OCI-LY1 (cell line): ENCODE measurements at regions not wholly inside any gene's neighbourhood (a gene's known extent, or its start where the extent isn't known, plus 50 kb on each side); places are given as distances from the start of the nearest gene placed in this dataset.

Experiments
- EZH2 ChIP-seq: fragments of 200-600 bp; sonication (generic), shearing (Covaris generic); IDR thresholded peaks from 2 replicates; pipeline ENCODE4 v1.8.0; 2017; ENCODE audit warnings: borderline replicate concordance, mixed run types, mild to moderate bottlenecking, antibody characterized with exemption, low read length, moderate library complexity, mixed read lengths
- TF ChIP-seq, protein P1 (sequence below): fragments of 200-600 bp; sonication (generic), shearing (Covaris generic); IDR thresholded peaks from 2 replicates; pipeline ENCODE4 v1.5.1; 2017; ENCODE audit warnings: mild to moderate bottlenecking, antibody characterized with exemption, low read length, moderate library complexity, mixed read lengths

DNA sequence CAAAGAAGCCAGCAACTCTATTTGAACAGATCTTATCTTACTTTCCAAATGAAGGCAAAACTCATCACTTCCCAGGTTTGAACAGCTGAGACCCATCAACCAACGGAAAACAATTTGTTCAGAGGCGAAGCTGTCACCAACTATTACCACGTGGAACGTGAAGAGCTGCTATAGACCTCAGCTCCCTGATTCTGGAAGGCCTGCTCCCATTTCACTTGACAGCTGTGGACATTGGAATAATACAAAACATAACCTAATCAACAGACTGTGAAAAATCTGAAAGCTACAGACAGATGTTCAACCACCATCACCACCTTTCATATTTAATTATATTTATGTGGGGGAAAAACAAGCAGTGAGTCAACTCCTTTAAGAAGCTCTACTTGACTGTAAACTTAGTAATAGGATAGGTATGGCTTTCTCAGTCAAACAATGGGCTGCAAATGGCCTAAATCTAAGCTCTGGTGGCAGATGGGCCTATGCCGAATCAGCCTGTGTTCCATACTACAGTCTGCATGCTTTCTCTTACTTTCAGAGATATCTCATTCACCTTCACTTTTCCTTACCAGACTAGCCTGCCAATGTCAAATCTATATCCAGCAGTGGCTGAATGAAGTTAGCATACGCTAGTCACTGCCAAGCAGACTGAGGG lies 896.4 kb downstream of the TDRD15 start:
- TF ChIP-seq, protein P1, sequence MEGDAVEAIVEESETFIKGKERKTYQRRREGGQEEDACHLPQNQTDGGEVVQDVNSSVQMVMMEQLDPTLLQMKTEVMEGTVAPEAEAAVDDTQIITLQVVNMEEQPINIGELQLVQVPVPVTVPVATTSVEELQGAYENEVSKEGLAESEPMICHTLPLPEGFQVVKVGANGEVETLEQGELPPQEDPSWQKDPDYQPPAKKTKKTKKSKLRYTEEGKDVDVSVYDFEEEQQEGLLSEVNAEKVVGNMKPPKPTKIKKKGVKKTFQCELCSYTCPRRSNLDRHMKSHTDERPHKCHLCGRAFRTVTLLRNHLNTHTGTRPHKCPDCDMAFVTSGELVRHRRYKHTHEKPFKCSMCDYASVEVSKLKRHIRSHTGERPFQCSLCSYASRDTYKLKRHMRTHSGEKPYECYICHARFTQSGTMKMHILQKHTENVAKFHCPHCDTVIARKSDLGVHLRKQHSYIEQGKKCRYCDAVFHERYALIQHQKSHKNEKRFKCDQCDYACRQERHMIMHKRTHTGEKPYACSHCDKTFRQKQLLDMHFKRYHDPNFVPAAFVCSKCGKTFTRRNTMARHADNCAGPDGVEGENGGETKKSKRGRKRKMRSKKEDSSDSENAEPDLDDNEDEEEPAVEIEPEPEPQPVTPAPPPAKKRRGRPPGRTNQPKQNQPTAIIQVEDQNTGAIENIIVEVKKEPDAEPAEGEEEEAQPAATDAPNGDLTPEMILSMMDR: no peak
- TF ChIP-seq EZH2: no peak
